Urothelium cell line (cell line): ENCODE measurements at regions not wholly inside any gene's neighbourhood (a gene's known extent, or its start where the extent isn't known, plus 50 kb on each side); places are given as distances from the start of the nearest gene placed in this dataset.

Experiments
- DNase-seq: peaks from one replicate; pipeline ENCODE4 v3.0.0; 2011; ENCODE audit warnings: low spot score, mixed read lengths
- FAIRE-seq: peaks from 2 replicates; lab custom pipeline; 2011; peaks lifted over from hg19 to GRCh38; lab: Jason Lieb, UNC

DNA sequence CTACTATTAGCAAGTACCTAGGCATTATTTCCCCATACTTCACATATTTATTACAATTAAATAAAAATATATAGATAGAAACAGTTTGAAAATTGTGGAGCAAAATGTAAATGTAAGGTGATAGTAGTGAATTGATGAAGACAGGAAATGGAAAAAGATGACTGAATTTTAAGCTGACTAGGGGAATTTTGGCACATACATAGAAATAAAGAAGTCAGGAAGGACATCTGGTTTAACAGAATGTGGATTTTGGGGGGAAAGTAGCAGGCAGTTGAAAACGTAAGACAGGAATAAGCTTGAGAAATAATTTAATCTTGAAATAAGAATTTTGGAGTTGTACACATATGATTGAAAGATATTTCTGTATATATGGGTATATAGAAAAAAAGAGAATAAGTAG is 701.7 kb upstream of the CITED2 start:
- DNase-seq (no peak), FAIRE-seq (no peak)

DNA sequence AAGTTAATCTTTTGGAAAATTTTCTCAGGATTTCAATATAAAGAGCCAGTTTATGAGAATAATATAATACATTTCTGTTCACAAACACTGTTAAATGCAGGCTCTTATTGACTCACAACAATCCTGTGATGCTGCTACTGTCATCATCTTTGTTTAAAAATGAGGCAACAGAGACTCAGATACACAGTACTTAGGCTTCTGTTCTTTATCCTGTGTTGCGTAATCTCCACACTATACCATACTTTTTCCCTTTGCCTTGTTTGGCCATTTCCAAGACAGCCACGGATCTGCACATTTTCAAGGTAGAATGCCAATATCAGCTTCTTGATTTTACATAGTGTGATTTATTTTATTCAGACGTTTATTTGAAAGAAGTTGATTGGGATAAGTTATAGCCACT is 699.0 kb upstream of the CITED2 start:
- DNase-seq = no peak
- no peak for FAIRE-seq

DNA sequence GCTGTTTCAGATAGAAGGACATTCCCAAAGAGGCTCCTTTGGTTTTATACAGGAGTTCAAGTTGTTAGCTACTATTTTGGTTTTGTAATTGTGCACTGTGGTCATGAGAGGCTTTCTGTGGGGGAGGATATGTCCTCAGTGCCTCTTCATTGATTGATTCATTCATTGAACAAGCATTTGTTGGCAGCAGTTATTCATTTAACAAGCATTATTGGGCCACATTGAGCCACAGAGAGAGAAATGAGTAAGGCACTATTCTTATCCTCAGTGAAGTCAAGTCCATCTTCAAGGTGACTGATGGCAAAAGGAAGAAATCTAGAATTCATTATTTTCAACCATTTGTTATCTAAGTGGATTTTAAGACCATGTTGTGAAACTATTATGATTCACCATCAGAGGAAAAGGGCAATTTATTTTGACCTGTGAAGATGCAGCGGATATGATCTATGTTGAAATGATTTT is 697.2 kb upstream of the CITED2 start:
- FAIRE-seq (no peak), DNase-seq (no peak)

- no peak for FAIRE-seq
- no peak for DNase-seq
Observed at GRCh38 chr6:140070846-140071473, 696.5 kb upstream of the CITED2 start.

DNA sequence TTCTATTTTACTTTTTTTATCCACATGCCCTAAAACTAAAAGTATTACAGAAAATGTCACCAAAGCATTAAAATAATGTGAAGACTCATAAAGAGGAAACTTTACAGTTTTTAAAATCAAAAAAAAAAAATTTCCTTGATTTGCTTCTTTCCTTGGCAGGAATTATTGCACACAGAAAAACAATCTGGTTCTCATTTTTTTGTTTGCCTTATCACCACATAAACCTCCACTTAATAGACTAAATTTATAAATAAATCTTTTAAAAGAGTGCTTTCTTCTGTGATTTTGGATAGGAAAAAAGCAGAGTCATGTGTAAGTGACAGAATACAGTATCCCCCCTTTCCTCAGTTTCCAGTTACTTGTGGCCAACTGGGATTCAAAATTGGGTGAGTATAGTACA is 695.1 kb upstream of the CITED2 start:
- FAIRE-seq = no peak
- no peak for DNase-seq

GRCh38 chr6:140068801-140069200 is 694.4 kb upstream of the CITED2 start:
- FAIRE-seq (no peak), DNase-seq (no peak)

- no peak for FAIRE-seq
- no peak for DNase-seq
Observed at GRCh38 chr6:140064366-140064765, 689.9 kb upstream of the CITED2 start.

DNA sequence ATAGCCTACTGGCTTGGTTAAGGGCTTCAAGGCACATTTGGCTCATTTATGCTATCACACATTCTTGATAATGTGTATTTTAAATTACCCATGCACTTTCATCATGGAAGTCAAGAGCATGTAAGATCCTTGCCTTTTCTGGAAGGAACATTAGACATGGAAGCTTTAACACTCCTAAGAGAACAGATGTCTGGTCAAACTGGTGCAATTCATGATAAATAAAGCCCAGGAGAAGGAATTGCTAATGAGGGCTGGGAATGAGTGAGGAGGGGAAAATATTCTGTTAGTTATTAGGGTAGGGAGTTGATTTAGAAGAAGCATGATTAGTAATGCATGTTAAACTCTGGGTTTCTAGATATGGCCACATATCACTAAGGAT is 688.6 kb upstream of the CITED2 start:
- DNase-seq = no peak

GRCh38 chr6:140062043-140063020 is 687.9 kb upstream of the CITED2 start:
- peak; percentile 56 for DNase-seq
- no peak for FAIRE-seq

More for the DNA sequence above, 688.6 kb upstream of the CITED2 start:
- no peak for FAIRE-seq

- DNase-seq (peak; percentile 28), FAIRE-seq (no peak)
Observed at GRCh38 chr6:140061110-140062042, 686.9 kb upstream of the CITED2 start.

GRCh38 chr6:140059947-140060346 is 685.5 kb upstream of the CITED2 start:
- FAIRE-seq (no peak), DNase-seq (no peak)

- DNase-seq (no peak), FAIRE-seq (no peak)
Observed at GRCh38 chr6:140058863-140059262, 684.4 kb upstream of the CITED2 start.

DNA sequence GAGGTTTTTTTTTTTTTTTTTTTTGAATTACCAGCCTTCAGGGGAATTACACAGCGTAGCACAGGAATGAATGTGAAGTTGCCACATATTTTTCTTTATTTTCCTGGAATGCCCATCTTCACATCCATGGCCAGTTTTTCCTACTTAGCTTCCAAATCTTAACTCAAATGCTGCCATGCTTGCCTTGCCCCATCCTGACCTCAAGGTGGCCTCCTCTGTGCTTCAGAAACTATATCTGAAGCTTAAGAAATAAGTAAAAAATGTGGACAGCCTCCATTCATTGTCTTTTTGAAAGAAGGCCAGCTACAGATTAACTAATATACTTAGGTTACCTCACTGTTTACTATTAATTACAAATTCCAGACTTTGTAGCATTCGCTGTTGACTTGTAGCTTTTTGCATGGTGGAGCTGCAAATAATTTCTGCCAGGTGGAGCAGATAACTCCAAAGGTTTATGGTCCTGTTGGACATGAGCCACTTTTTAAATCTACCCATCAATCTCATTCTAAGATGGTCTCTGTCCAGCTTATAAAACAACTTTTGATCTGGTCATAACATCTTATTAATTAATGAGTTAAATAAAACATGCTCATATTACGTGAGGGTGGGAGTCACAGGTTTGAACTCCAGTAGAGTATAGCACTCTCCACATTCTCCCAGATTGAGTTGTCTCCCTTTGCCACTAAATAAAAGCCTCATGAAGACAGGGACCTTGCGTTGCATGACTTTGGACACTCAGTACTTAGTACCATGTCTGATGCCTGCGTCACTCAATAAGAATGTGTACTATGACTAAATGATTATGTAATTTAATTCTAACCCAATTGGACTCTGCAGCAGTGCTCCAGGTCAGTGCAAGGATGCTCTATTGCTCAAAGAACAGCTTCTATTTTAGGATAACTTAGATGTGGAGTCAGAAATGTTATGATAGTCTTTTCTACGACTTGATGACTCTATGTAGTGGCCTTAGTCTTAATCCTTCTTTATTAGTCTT is 678.6 kb upstream of the CITED2 start:
- DNase-seq = no peak
- no peak for FAIRE-seq

DNA sequence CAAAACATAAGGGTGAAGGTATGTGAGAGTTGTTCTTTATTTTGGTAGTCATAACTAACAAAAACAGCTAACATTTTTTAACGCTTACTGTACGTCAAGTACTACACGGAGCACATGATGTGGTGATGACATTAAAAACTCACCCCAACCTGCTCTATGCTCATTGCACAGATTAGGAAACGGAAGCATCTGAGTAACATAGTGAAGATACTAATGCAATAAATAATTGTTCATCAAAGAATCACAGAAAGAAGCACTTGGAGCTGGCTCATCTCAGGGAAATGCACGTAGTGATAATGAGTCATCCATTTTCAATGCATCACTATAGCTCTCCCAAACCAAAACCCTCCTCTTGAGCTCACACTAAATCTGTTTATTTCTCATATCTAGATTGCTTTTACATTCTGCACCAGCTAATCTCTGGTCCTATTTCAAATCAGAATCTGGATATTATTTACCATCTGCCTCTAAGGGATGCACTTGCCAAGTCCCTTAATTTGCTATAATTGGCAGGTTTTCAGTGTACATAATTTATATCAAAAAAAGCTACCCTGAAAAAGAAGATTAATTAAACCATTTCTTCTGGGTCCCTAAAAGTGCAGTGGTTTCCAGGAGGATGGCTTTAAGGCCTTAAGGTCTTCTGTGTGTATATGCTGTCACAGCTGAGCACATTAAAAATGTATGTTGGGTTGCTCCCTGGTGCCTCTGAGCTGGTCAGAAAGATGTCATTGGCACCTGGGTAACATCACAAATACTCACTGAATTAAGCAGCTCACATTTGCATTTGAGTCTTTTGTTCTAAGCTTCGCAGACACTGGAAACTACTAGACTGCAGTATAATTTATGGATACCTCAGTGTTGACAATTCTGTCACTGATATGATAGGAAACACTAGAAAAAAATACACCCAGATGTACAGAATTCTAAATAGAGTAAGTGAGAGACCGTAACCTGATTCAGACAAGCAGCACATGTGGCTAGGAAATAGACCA is 677.4 kb upstream of the CITED2 start:
- DNase-seq (peak; percentile 37), FAIRE-seq (no peak)

DNA sequence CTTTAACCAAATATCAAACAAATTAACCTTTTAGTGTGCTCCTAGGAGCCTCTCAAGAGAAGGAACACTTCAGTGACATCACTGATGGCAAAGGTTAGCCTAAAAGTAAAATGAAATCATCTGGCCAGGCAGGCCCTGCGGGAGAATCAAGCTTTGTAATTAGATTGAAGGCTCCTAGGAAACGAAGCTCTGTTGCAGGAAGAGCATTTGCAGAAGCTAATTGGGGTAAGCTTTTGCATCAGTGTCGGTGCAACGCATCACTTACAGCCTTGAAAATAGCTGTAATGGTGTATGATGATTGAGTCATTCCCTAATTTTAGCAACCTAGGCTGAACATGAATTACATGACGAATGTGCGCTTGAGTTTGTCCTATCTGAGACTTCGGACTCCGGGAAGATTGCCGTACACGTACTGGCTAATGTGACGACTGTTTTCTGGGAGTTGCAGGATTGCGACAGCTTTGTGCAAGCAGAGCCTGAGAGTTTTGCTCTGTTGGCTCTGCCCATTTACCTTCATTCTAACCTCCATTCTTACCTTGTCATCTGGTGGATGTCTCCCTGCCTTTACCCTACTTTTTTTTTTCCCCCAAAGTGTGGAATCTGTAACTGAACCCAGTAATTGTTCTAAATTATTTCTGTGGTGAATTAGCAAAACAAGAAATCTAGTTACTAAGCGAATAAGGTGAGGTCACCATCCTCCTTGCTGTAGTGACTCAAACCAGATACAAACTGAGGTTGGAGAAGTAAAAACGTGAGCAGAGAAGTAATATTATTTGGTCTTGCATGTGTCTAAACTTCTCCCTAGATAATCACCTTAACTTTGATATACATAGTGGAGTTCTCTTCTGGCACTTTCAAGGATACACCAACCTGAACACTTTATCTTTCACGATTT is 675.9 kb upstream of the CITED2 start:
- no peak for FAIRE-seq
- no peak for DNase-seq

GRCh38 chr6:140049251-140049650 is 674.8 kb upstream of the CITED2 start:
- DNase-seq = no peak
- no peak for FAIRE-seq

DNA sequence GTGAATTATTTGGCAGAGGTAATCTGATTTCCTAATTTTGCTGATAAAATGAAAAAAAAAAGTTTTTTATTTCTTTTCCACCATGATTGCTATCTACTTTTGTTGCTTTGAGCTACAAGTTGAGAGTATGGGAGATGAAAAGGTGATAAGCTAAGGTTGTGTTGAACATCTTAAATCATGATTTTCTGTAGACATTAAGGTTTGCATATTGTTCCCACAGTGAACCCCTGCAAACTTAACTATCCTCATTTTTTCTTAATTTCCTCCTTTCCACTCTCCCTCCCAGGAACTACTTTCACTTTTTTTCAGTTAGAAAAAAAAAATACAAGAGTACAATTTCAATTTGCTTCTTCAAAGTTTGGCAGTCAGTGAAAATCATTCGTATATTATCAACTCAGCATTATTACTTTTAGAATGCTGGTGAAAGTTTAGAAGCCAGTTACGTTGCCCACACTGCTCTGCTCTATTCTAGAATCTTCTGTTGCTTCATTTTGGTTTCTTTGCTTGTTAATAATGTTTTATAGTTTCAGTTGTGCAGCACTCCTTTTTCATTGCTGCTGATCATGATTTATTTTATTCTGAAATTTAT is 673.8 kb upstream of the CITED2 start:
- DNase-seq (no peak), FAIRE-seq (no peak)
